WTC11 (cell line): ENCODE measurements at regions not wholly inside any gene's neighbourhood (a gene's known extent, or its start where the extent isn't known, plus 50 kb on each side); places are given as distances from the start of the nearest gene placed in this dataset.
A peak's percentile ranks its signal among the peaks of the same experiment; 100 is the strongest.

Experiments used
- ATAC-seq: fragments of 200-7000 bp; cut with Tn5 transposase; 2 replicates; pipeline ENCODE4 v1.10.0; 2021; ENCODE audit warnings: mild to moderate bottlenecking, moderate library complexity
- CTCF ChIA-PET: fragments of 300-600 bp; sonication (Branson Sonifier 250); formaldehyde crosslinking; loops from one replicate; lab custom pipeline; 2021; ENCODE audit warnings: antibody characterized with exemption; lab: Charles Lee
- POLR2A ChIA-PET: fragments of 350-600 bp; sonication (Branson Sonifier 250); formaldehyde crosslinking; loops from one replicate; lab custom pipeline; 2021; ENCODE audit warnings: antibody characterized with exemption; lab: Charles Lee
- DNase-seq: peaks from one replicate; pipeline ENCODE4 v3.0.0; 2021; ENCODE audit warnings: low spot score
- H3K27ac Mint-ChIP-seq: 2 replicates; pipeline ENCODE4 v1.8.0; 2021; ENCODE audit warnings: mixed read lengths
- H3K27me3 Mint-ChIP-seq: 2 replicates; pipeline ENCODE4 v1.8.0; 2021; ENCODE audit warnings: low read depth, mild to moderate bottlenecking, moderate library complexity, mixed read lengths
- H3K36me3 Mint-ChIP-seq: 2 replicates; pipeline ENCODE4 v1.8.0; 2021; ENCODE audit warnings: mixed read lengths
- H3K4me1 Mint-ChIP-seq: 2 replicates; pipeline ENCODE4 v1.8.0; 2022; ENCODE audit warnings: mixed read lengths
- H3K4me3 Mint-ChIP-seq: 2 replicates; pipeline ENCODE4 v1.8.0; 2021; ENCODE audit warnings: mild to moderate bottlenecking, moderate library complexity, mixed read lengths
- H3K9me3 Mint-ChIP-seq: 2 replicates; pipeline ENCODE4 v1.8.0; 2021; ENCODE audit warnings: mixed read lengths
- FOXK1 ChIP-seq: sonication (generic); formaldehyde crosslinking; IDR thresholded peaks from 2 replicates; pipeline ENCODE4 v1.8.0; 2022; ENCODE audit warnings: mild to moderate bottlenecking, moderate library complexity, missing genetic modification reagents
- FOXP4 ChIP-seq: sonication (generic); formaldehyde crosslinking; IDR thresholded peaks from 2 replicates; pipeline ENCODE4 v1.8.0; 2022; ENCODE audit warnings: mild to moderate bottlenecking, missing genetic modification reagents
- HMGA2 ChIP-seq: fragments of 250-450 bp; sonication (Bioruptor Pico); IDR thresholded peaks from 2 replicates; pipeline ENCODE4 v1.4.0; 2021; ENCODE audit warnings: mild to moderate bottlenecking, moderate library complexity
- JAZF1 ChIP-seq: fragments of 250-450 bp; sonication (Bioruptor Pico); IDR thresholded peaks from 2 replicates; pipeline ENCODE4 v1.9.0; 2021; ENCODE audit warnings: moderate library complexity, mild to moderate bottlenecking, inconsistent platforms
- NR3C1 ChIP-seq: sonication (generic); formaldehyde crosslinking; conservative IDR thresholded peaks from 2 replicates; pipeline ENCODE4 v1.8.1; 2023; ENCODE audit warnings: low read depth, mild to moderate bottlenecking, missing genetic modification reagents
- RORB ChIP-seq: fragments of 250-450 bp; sonication (Bioruptor Pico); IDR thresholded peaks from 2 replicates; pipeline ENCODE4 v1.9.0; 2021; ENCODE audit warnings: mild to moderate bottlenecking
- SMAD4 ChIP-seq: sonication (generic); formaldehyde crosslinking; IDR thresholded peaks from 2 replicates; pipeline ENCODE4 v1.8.0; 2022; ENCODE audit warnings: mild to moderate bottlenecking, missing genetic modification reagents
- SP1 ChIP-seq: sonication (generic); formaldehyde crosslinking; conservative IDR thresholded peaks from 2 replicates; pipeline ENCODE4 v1.8.1; 2022; ENCODE audit warnings: missing genetic modification reagents
- USF1 ChIP-seq: sonication (generic); formaldehyde crosslinking; IDR thresholded peaks from 2 replicates; pipeline ENCODE4 v1.8.0; 2022; ENCODE audit warnings: mild to moderate bottlenecking, missing genetic modification reagents
- USF2 ChIP-seq: sonication (generic); formaldehyde crosslinking; IDR thresholded peaks from 2 replicates; pipeline ENCODE4 v1.8.1; 2023; ENCODE audit warnings: mild to moderate bottlenecking, missing genetic modification reagents, moderate library complexity
- ZBTB21 ChIP-seq: sonication (generic); formaldehyde crosslinking; IDR thresholded peaks from 2 replicates; pipeline ENCODE4 v1.8.1; 2023; ENCODE audit warnings: mild to moderate bottlenecking, missing genetic modification reagents, borderline replicate concordance
- TF ChIP-seq, protein P1 (sequence below): fragments of 250-450 bp; sonication (Bioruptor Pico); IDR thresholded peaks from 2 replicates; pipeline ENCODE4 v1.9.0; 2021; ENCODE audit warnings: mild to moderate bottlenecking, borderline replicate concordance
- TF ChIP-seq, protein P2 (sequence below): sonication (generic); formaldehyde crosslinking; IDR thresholded peaks from 2 replicates; pipeline ENCODE4 v1.8.0; 2022; ENCODE audit warnings: mild to moderate bottlenecking, missing genetic modification reagents

- CTCF ChIA-PET = interaction anchor here (1.3 to 2.0 kb wide), 3 partner anchors 32 to 156 kb away, joined by 3 to 8 read pairs (median 6); no protein-coding TSS in a partner anchor
- H3K9me3 Mint-ChIP-seq = no peaks in the 10 kb centered on the region
- no peaks in the 10 kb centered on the region for H3K36me3 Mint-ChIP-seq
- DNase-seq = no peak
- H3K27me3 Mint-ChIP-seq = no peaks in the 10 kb centered on the region
- TF ChIP-seq FOXK1 (CRISPR knock-in tag) (no peak), ZBTB21 (CRISPR knock-in tag) (no peak), USF1 (peak; percentile 81; the same call in 1 of the 2 replicates), USF2 (peak; percentile 82)
- TF ChIP-seq, all 79 proteins: peak for 2
- POLR2A ChIA-PET = no interaction called here
- Mint-ChIP-seq H3K4me1 (peaks cover 67% of the 10 kb centered on the region), H3K4me3 (no peak overlapping the region), H3K27ac (no peak overlapping the region)
- no peak; the same call in 1 of the 2 replicates for ATAC-seq
Measured at GRCh38 chr20:20892328-20892727, 179.9 kb upstream of the RALGAPA2 start.

- TF ChIP-seq NR3C1 (CRISPR knock-in tag) (no peak), USF1 (no peak), HMGA2 (CRISPR knock-in tag) (peak; percentile 39; the same call in 1 of the 2 replicates), RORB (CRISPR knock-in tag) (no peak)
- DNase-seq (no peak), ATAC-seq (no peak)
- no peaks in the 10 kb centered on the region for H3K9me3 Mint-ChIP-seq
- no peaks in the 10 kb centered on the region for H3K27me3 Mint-ChIP-seq
- H3K36me3 Mint-ChIP-seq = no peaks in the 10 kb centered on the region
- H3K4me3 Mint-ChIP-seq = no peak overlapping the region
- ChIA-PET CTCF (no interaction called here), POLR2A (no interaction called here)
- no peak overlapping the region for H3K27ac Mint-ChIP-seq
- peaks cover 66% of the 10 kb centered on the region for H3K4me1 Mint-ChIP-seq
Measured at GRCh38 chr20:20890751-20891150, 178.3 kb upstream of the RALGAPA2 start.

DNA sequence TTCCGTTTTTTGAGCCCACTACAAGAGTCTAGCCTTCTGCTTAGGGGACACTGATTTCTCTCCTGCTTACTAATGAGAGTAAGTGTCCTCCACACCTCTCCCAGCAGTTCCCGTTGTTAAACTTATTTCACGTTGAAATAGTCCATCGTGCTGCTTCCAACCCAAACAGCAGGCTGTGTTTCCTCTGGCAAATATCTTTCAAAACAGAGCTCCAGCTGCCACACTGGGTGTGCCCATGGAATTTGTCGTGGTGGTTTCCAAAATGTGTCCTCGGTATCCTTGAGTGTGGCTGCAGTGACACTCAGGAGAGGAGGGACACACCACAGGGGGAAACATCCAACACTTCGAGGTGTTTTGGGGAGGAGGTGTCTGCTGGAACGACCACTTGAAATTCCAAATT lies 176.5 kb upstream of the RALGAPA2 start:
- POLR2A ChIA-PET = no interaction called here
- ATAC-seq (no peak), DNase-seq (no peak)
- no peaks in the 10 kb centered on the region for H3K9me3 Mint-ChIP-seq
- CTCF ChIA-PET = no interaction called here
- H3K4me1 Mint-ChIP-seq = peaks cover 49% of the 10 kb centered on the region
- no peak overlapping the region for H3K27ac Mint-ChIP-seq
- no peaks in the 10 kb centered on the region for H3K36me3 Mint-ChIP-seq
- H3K27me3 Mint-ChIP-seq = no peaks in the 10 kb centered on the region
- no peak overlapping the region for H3K4me3 Mint-ChIP-seq
- no peak for TF ChIP-seq SP1 (CRISPR knock-in tag)
- TF ChIP-seq, protein P1, sequence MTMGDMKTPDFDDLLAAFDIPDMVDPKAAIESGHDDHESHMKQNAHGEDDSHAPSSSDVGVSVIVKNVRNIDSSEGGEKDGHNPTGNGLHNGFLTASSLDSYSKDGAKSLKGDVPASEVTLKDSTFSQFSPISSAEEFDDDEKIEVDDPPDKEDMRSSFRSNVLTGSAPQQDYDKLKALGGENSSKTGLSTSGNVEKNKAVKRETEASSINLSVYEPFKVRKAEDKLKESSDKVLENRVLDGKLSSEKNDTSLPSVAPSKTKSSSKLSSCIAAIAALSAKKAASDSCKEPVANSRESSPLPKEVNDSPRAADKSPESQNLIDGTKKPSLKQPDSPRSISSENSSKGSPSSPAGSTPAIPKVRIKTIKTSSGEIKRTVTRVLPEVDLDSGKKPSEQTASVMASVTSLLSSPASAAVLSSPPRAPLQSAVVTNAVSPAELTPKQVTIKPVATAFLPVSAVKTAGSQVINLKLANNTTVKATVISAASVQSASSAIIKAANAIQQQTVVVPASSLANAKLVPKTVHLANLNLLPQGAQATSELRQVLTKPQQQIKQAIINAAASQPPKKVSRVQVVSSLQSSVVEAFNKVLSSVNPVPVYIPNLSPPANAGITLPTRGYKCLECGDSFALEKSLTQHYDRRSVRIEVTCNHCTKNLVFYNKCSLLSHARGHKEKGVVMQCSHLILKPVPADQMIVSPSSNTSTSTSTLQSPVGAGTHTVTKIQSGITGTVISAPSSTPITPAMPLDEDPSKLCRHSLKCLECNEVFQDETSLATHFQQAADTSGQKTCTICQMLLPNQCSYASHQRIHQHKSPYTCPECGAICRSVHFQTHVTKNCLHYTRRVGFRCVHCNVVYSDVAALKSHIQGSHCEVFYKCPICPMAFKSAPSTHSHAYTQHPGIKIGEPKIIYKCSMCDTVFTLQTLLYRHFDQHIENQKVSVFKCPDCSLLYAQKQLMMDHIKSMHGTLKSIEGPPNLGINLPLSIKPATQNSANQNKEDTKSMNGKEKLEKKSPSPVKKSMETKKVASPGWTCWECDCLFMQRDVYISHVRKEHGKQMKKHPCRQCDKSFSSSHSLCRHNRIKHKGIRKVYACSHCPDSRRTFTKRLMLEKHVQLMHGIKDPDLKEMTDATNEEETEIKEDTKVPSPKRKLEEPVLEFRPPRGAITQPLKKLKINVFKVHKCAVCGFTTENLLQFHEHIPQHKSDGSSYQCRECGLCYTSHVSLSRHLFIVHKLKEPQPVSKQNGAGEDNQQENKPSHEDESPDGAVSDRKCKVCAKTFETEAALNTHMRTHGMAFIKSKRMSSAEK (CRISPR knock-in tag) = no peak
- no peak for TF ChIP-seq SMAD4 (CRISPR knock-in tag)
- TF ChIP-seq, protein P2, sequence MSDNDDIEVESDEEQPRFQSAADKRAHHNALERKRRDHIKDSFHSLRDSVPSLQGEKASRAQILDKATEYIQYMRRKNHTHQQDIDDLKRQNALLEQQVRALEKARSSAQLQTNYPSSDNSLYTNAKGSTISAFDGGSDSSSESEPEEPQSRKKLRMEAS (CRISPR knock-in tag) = no peak
- no peak for TF ChIP-seq FOXP4
- TF ChIP-seq JAZF1 (CRISPR knock-in tag) = no peak
- TF ChIP-seq, all 79 proteins: peak for 0
